PC-9 (cell line): ENCODE measurements at regions not wholly inside any gene's neighbourhood (a gene's known extent, or its start where the extent isn't known, plus 50 kb on each side); places are given as distances from the start of the nearest gene placed in this dataset.

Source experiments
- BruUV-seq: library from RNA; stranded (reverse); fragments of 400-500 nt; replicated peaks from 2 replicates; lab custom pipeline; 2021; lab: Mats Ljungman, UMichigan
- CTCF ChIA-PET: fragments of 300-600 bp; sonication (Branson Sonifier 250); formaldehyde crosslinking; loops from one replicate; lab custom pipeline; 2022; ENCODE audit warnings: antibody characterized with exemption; lab: Charles Lee
- POLR2A ChIA-PET: fragments of 300-600 bp; sonication (Branson Sonifier 250); formaldehyde crosslinking; loops from one replicate; lab custom pipeline; 2022; ENCODE audit warnings: antibody characterized with exemption; ENCODE audit not compliant: unreplicated experiment; lab: Charles Lee
- DNase-seq, 2 experiments: peaks; one replicate each; pipeline versions ENCODE4 v3.0.0 to v3.0.0-alpha.2; 2015 to 2022; ENCODE audit warnings: mixed read lengths in 1 of 2
- H2AFZ ChIP-seq: fragments of 200-600 bp; sonication (generic); 2 replicates; pipeline ENCODE4 v1.8.1; 2017; ENCODE audit warnings: antibody characterized with exemption
- H3F3A ChIP-seq: fragments of 200-600 bp; sonication (generic); 2 replicates; pipeline ENCODE4 v1.8.1; 2017; ENCODE audit warnings: antibody characterized with exemption, mild to moderate bottlenecking, low read depth; ENCODE audit not compliant: insufficient read depth
- H3K27ac ChIP-seq: fragments of 200-600 bp; sonication (generic); 2 replicates; pipeline ENCODE4 v1.6.1; 2016; ENCODE audit warnings: mixed run types
- H3K27me3 ChIP-seq: fragments of 200-600 bp; sonication (generic); 2 replicates; pipeline ENCODE4 v1.6.1; 2016; ENCODE audit warnings: low read depth, mixed run types; ENCODE audit not compliant: insufficient read depth
- H3K36me3 ChIP-seq: fragments of 200-600 bp; sonication (generic); 2 replicates; pipeline ENCODE4 v1.6.1; 2016; ENCODE audit warnings: low read depth, mixed run types
- H3K4me1 ChIP-seq: fragments of 200-600 bp; sonication (generic); replicated peaks from 2 replicates; pipeline ENCODE4 v1.6.1; 2016; ENCODE audit warnings: mixed run types; ENCODE audit not compliant: insufficient read depth
- H3K4me2 ChIP-seq: fragments of 200-600 bp; sonication (generic); 2 replicates; pipeline ENCODE4 v1.6.1; 2017; ENCODE audit warnings: mixed run types
- H3K4me3 ChIP-seq: fragments of 200-600 bp; sonication (generic); 2 replicates; pipeline ENCODE4 v1.6.1; 2016; ENCODE audit warnings: mixed run types
- H3K79me2 ChIP-seq: fragments of 200-600 bp; sonication (generic); 2 replicates; pipeline ENCODE4 v1.6.1; 2017; ENCODE audit warnings: low read depth, mixed run types
- H3K9me2 ChIP-seq: fragments of 200-600 bp; sonication (generic); 2 replicates; pipeline ENCODE4 v1.8.1; 2017; ENCODE audit warnings: mild to moderate bottlenecking; ENCODE audit not compliant: insufficient read depth
- H3K9me3 ChIP-seq: fragments of 200-600 bp; sonication (generic); 2 replicates; pipeline ENCODE4 v1.8.1; 2016; ENCODE audit warnings: low read depth; ENCODE audit not compliant: insufficient read depth
- H4K20me1 ChIP-seq: fragments of 200-600 bp; sonication (generic); 2 replicates; pipeline ENCODE4 v1.8.1; 2017; ENCODE audit not compliant: insufficient read depth
- CTCF ChIP-seq: fragments of 200-600 bp; sonication (generic); conservative IDR thresholded peaks from 2 replicates; pipeline ENCODE4 v1.6.1; 2017; ENCODE audit warnings: mixed run types, antibody characterized with exemption, mild to moderate bottlenecking, moderate library complexity
- EZH2 ChIP-seq: fragments of 200-600 bp; sonication (generic); IDR thresholded peaks from 2 replicates; pipeline ENCODE4 v1.8.0; 2017; ENCODE audit warnings: antibody characterized with exemption, low read depth
- intact Hi-C: fragments of 100-400 bp; cut with micrococcal nuclease; formaldehyde crosslinking; loops from one replicate; pipeline ENCODE4 v1.10.0; 2022; ENCODE audit not compliant: unreplicated experiment

- TF ChIP-seq EZH2 (no peak), CTCF (no peak)
- Histone ChIP-seq H3K9me3 (no peaks in the 10 kb centered on the region), H2AFZ (no peak overlapping the region), H3K4me1 (no peaks in the 10 kb centered on the region), H3K36me3 (no peaks in the 10 kb centered on the region), H3K4me2 (no peak overlapping the region), H3F3A (no peaks in the 10 kb centered on the region), H3K27ac (no peak overlapping the region), H3K9me2 (no peaks in the 10 kb centered on the region), H3K27me3 (no peaks in the 10 kb centered on the region), H3K4me3 (no peak overlapping the region), H4K20me1 (no peaks in the 10 kb centered on the region), H3K79me2 (no peaks in the 10 kb centered on the region)
- ChIA-PET CTCF (no interaction called here), POLR2A (no interaction called here)
- DNase-seq = no peak
- intact Hi-C loops = no loop called here
- BruUV-seq = no TSS peak
Observed at GRCh38 chr21:35925497-35925896, 134.8 kb downstream of the SETD4 start.

- Histone ChIP-seq H3K9me2 (no peaks in the 10 kb centered on the region), H2AFZ (no peak overlapping the region), H3K27me3 (no peaks in the 10 kb centered on the region), H4K20me1 (no peaks in the 10 kb centered on the region), H3K4me3 (no peak overlapping the region), H3K79me2 (no peaks in the 10 kb centered on the region), H3K27ac (no peak overlapping the region), H3K4me1 (no peaks in the 10 kb centered on the region), H3F3A (no peaks in the 10 kb centered on the region), H3K36me3 (no peaks in the 10 kb centered on the region), H3K4me2 (no peak overlapping the region), H3K9me3 (no peaks in the 10 kb centered on the region)
- intact Hi-C loops = no loop called here
- no TSS peak for BruUV-seq
- ChIA-PET CTCF (no interaction called here), POLR2A (no interaction called here)
- no peak for TF ChIP-seq CTCF
- TF ChIP-seq EZH2 = no peak
- no peak for DNase-seq
Observed at GRCh38 chr21:35924714-35925301, 135.5 kb downstream of the SETD4 start.

- H4K20me1 ChIP-seq = no peaks in the 10 kb centered on the region
- no peaks in the 10 kb centered on the region for H3F3A ChIP-seq
- H3K9me3 ChIP-seq = no peaks in the 10 kb centered on the region
- H2AFZ ChIP-seq = no peak overlapping the region
- H3K9me2 ChIP-seq = no peaks in the 10 kb centered on the region
- H3K27me3 ChIP-seq = no peaks in the 10 kb centered on the region
- CTCF ChIA-PET = no interaction called here
- H3K36me3 ChIP-seq = no peaks in the 10 kb centered on the region
- BruUV-seq = no TSS peak
- TF ChIP-seq CTCF (no peak), EZH2 (no peak)
- no peaks in the 10 kb centered on the region for H3K4me1 ChIP-seq
- no peak overlapping the region for H3K4me2 ChIP-seq
- H3K79me2 ChIP-seq = no peaks in the 10 kb centered on the region
- POLR2A ChIA-PET = no interaction called here
- H3K27ac ChIP-seq = no peak overlapping the region
- no peak overlapping the region for H3K4me3 ChIP-seq
- DNase-seq = no peak
- intact Hi-C loops = no loop called here
Observed at GRCh38 chr21:35923971-35924370, 136.4 kb downstream of the SETD4 start.
